CMK (cell line): ENCODE measurements at regions not wholly inside any gene's neighbourhood (a gene's known extent, or its start where the extent isn't known, plus 50 kb on each side); places are given as distances from the start of the nearest gene placed in this dataset.
A peak's percentile ranks its signal among the peaks of the same experiment; 100 is the strongest.

ENCODE experiments used
- DNase-seq: peaks from one replicate; pipeline ENCODE4 v3.0.0-alpha.2; 2010; ENCODE audit warnings: low read depth

- no peak for DNase-seq
Measured at GRCh38 chr14:71202881-71203280, 295.6 kb downstream of the PCNX1 start.

- no peak for DNase-seq
Measured at GRCh38 chr14:71203306-71203705, 296.0 kb downstream of the PCNX1 start.

GRCh38 chr14:71204231-71204630 is 297.0 kb downstream of the PCNX1 start:
- no peak for DNase-seq

- DNase-seq = no peak
Measured at GRCh38 chr14:71204768-71205167, 297.5 kb downstream of the PCNX1 start.

- DNase-seq = no peak
Measured at GRCh38 chr14:71206123-71206522, 298.9 kb downstream of the PCNX1 start.

- DNase-seq = no peak
Measured at GRCh38 chr14:71206766-71207371, 299.6 kb downstream of the PCNX1 start.

- no peak for DNase-seq
Measured at GRCh38 chr14:71208702-71209357, 301.6 kb downstream of the PCNX1 start.

- no peak for DNase-seq
Measured at GRCh38 chr14:71209888-71210287, 302.6 kb downstream of the PCNX1 start.

GRCh38 chr14:71212093-71212492 is 304.8 kb downstream of the PCNX1 start:
- no peak for DNase-seq

- no peak for DNase-seq
Measured at GRCh38 chr14:71212683-71213107, 305.4 kb downstream of the PCNX1 start.

GRCh38 chr14:71214241-71214640 is 307.0 kb downstream of the PCNX1 start:
- no peak for DNase-seq

GRCh38 chr14:71220462-71220861 is 313.2 kb downstream of the PCNX1 start:
- DNase-seq = no peak

- DNase-seq = no peak
Measured at GRCh38 chr14:71221119-71221518, 313.9 kb downstream of the PCNX1 start.

- no peak for DNase-seq
Measured at GRCh38 chr14:71225113-71225512, 317.9 kb downstream of the PCNX1 start.

- no peak for DNase-seq
Measured at GRCh38 chr14:71228711-71229110, 321.5 kb downstream of the PCNX1 start.

GRCh38 chr14:71229875-71230274 is 322.6 kb downstream of the PCNX1 start:
- DNase-seq = no peak

GRCh38 chr14:71230897-71231296 is 323.6 kb downstream of the PCNX1 start:
- no peak for DNase-seq

- peak; percentile 61 for DNase-seq
Measured at GRCh38 chr14:71231521-71232393, 324.5 kb downstream of the PCNX1 start.

GRCh38 chr14:71232506-71232905 is 325.2 kb downstream of the PCNX1 start:
- no peak for DNase-seq

GRCh38 chr14:71235875-71236274 is 328.6 kb downstream of the PCNX1 start:
- DNase-seq = peak; percentile 64

GRCh38 chr14:71236487-71236886 is 329.2 kb downstream of the PCNX1 start:
- peak; percentile 66 for DNase-seq

GRCh38 chr14:71237556-71237955 is 330.3 kb downstream of the PCNX1 start:
- no peak for DNase-seq

- no peak for DNase-seq
Measured at GRCh38 chr14:71238835-71239234, 331.6 kb downstream of the PCNX1 start.
